Colon (tissue), 2 donors: ENCODE measurements at regions not wholly inside any gene's neighbourhood (a gene's known extent, or its start where the extent isn't known, plus 50 kb on each side); places are given as distances from the start of the nearest gene placed in this dataset.

Source experiments
- FAIRE-seq: peaks from 2 replicates; lab custom pipeline; 2012; peaks lifted over from hg19 to GRCh38; lab: Jason Lieb, UNC
- donor health status: control.
- donor health status: control.

GRCh38 chr7:46198701-46199100, 277.6 kb upstream of the IGFBP3 start:
- peak; percentile 21 for FAIRE-seq

- no peak for FAIRE-seq
Measured at GRCh38 chr7:46197785-46198540, 276.9 kb upstream of the IGFBP3 start.

DNA sequence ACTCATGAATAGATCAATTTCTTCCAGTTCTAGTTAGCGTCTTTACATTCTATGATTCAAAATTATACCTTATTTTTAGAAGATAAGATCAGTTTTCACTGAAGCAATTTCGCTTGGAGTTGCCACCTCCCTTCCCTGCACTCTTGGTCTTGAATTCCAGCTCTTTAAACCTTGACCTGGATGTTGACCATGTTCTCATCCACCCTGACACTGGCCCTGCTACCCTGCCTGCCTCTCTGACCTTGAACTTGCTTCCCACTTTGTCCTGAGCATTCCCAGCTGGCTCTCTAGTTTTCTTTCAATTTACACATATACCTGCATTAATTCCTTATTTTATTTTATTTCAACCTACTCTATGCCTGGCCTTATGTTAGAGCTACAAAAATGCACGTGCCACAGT, 274.9 kb upstream of the IGFBP3 start:
- no peak for FAIRE-seq

DNA sequence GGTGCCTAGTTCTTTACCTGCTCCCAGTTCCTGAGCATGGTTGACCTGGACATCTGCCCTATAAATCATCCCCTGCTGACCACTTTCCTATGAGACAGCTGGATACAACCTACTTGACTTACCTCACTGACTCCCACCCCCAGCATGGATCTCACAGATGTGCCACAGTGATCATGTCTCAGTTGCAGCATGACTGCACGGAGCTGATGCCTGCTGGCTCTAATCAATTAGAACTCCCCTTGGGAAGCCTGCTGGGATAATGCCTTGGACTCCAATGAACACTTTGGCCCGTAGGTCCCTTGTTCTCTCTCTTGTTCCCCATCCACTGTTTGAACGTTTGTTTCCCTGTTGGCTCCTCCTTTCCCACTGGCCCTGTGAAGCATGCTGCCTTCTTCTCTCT, 271.2 kb upstream of the IGFBP3 start:
- no peak for FAIRE-seq

GRCh38 chr7:46191776-46192175, 270.7 kb upstream of the IGFBP3 start:
- no peak for FAIRE-seq

GRCh38 chr7:46191296-46191695, 270.2 kb upstream of the IGFBP3 start:
- FAIRE-seq = no peak

DNA sequence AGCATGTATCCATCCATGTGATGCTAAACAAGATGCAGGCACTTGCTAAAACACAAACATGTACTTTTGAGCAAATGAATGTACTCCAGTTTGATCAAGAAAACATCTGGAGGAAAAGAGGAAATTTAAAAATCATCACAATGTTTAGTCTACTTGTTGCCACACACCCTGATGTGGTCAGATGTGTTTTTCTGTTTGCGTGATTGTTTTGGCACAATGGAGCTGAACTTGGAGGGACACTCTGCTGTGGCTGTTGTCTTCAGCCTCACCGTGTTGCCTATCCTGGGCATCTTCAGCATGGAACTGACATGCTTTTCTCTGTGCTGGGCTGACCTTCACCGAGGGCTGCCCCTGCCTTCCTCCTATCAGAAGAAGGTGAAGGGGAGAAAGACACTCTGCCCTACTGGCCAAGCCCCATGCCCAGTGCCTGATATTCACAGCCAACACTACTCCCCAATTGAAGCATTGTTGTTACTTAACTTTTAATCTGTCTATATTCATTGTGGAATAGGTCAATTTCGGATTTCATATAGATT, 268.3 kb upstream of the IGFBP3 start:
- no peak for FAIRE-seq

- no peak for FAIRE-seq
Measured at GRCh38 chr7:46186131-46186530, 265.1 kb upstream of the IGFBP3 start.

DNA sequence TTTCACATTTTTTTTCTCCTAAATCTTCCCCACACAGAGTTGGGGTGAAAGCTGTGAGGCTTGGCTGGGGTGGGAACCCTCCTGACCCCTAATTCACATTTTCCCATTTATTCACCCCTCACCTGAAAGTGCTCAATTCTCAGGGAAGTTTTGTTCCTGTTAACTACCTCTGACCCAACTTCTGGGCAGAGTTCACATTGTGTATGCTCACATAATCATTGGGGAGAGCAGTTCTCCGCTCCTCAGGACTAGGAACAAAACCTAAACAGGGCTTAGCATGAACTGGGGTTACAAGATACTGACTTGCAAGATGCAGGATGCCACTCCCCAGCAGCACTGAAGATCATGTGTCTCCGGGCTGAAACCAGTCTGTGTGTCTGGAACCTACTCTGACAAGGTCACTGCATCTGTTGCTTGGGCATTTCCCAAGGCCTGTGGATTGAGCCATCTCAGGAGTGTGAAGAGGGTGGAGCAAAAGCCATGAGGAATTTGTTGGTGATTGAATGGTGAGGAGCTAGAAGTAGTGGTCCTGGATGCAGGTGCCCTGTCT, 258.1 kb upstream of the IGFBP3 start:
- FAIRE-seq = no peak

GRCh38 chr7:46178661-46179060, 257.6 kb upstream of the IGFBP3 start:
- FAIRE-seq = no peak

GRCh38 chr7:46177821-46178220, 256.7 kb upstream of the IGFBP3 start:
- no peak for FAIRE-seq

- no peak for FAIRE-seq
Measured at GRCh38 chr7:46175221-46175620, 254.1 kb upstream of the IGFBP3 start.

DNA sequence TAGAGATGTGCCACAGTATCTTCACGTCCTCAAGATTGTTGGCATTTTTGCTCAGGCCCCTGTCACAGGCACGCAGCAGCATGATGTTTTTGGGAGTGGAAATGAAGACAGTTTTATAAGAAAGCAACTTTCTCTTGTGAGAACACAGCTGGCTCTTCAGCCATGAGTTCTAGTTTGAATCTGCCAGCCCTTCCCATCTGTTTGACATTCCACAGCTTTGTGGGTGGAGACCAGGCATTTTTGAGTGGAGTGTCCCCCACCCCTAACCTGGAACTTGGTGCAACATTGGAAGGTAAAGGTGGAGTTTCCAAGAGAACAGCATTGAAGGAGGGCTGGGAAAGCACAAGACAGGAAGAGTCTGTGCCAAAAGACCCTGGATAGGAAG, 253.1 kb upstream of the IGFBP3 start:
- no peak for FAIRE-seq

- FAIRE-seq = no peak
Measured at GRCh38 chr7:46173476-46174195, 252.6 kb upstream of the IGFBP3 start.

GRCh38 chr7:46170792-46171191, 249.7 kb upstream of the IGFBP3 start:
- no peak for FAIRE-seq

DNA sequence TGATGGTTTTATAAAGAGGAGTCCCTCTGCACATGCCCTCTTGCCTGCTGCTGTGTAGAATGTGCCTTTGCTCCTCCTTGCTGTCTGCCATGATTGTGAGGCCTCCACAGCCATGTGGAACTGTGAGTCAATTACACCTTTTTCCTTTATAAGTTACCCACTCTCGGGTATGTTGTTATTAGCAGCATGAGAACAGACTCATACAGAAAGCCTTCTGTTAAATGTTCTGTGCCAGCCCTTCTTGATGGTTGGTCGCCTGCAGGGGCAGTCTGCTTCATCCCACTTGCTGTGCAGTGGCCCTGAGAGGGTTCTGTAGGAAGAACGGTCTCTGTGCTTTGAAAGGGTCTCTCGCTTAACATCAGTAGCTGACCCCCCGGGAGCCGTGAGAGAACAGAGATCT, 248.9 kb upstream of the IGFBP3 start:
- FAIRE-seq = no peak

DNA sequence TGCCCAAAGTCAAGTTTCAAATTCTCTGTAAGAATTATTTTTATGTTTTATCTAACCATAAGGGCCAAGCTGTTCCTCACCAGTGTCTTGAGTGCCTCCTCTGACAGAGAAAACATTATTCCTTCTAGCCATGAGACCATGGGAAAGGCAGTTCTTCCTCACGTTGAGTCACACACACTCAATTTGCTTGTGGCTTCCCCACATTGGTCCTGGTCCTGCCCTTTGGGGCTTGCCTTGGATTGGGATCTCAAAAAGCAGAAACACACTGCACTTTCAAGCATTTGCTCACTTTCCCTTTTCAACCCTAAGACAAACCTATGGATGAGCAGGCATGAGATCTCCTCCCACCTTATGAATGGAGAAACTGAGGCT, 248.3 kb upstream of the IGFBP3 start:
- no peak for FAIRE-seq

DNA sequence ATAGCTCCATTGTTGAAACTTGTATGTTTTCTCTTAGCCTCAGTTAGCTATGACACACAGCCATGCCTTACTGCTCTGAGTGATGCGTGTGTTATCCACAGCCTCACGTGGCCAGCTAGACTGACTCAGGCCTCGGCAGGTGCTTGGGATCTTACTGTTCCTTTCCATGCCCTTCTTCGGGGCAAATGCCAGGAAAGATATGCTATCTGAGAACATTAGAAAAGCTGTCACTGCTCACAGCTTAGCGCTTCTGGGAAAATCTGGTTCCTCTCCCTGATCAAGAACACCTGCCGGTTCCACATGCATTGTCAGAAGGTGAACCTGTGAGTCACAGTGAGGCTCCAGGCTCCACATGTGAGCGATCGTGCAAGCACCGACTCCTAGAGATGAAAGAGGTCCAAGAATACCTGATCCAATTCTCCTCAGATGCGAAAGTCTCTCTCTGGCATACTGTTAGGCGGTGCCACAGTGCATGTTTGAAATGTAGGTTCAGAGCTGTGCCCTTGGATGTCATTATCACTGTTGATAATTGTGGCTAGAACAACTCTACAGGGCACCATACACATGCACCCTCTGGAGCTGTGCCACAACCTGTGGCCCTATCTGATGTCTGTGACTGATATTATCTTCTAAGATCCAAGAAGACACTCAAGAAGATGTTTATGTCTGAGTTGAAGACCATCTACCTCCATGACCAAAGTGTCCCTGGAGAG, 247.8 kb upstream of the IGFBP3 start:
- no peak for FAIRE-seq

DNA sequence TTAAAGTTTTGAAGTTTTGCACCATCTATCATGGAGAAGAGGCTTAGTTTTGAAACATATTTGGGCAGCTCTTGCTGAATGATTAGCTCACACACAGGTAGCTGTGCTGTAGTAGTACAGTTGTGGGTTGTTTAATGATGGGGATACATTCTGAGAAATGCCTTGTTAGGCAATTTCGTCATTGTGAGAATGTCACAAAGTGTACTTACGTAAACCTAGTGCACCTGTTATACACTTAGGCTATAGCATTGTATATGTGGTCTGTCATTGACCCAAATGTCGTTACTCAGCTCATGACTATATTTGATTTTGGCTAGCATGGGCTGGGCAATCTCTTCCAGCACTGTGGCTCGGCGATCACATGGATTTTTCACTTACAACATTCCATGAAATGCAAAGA, 247.2 kb upstream of the IGFBP3 start:
- no peak for FAIRE-seq

DNA sequence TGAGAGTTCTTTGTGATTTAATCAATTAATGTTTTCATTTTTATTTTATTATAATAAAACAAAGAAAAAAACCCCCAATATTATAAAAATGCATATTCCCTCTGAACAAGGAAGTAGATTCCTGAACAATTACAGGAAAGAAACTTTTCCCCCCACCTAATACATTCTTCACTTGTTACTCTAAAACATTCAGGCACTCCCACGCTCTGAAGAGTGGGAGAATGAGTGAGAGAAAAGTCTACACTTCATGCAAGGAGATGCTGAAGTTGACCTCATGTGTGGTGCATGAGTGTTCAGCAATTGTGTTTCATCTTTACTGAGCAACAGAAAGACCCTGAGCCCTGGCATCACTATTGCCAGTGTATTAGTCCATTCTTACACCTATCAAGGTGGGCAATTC, 244.2 kb upstream of the IGFBP3 start:
- FAIRE-seq = no peak

DNA sequence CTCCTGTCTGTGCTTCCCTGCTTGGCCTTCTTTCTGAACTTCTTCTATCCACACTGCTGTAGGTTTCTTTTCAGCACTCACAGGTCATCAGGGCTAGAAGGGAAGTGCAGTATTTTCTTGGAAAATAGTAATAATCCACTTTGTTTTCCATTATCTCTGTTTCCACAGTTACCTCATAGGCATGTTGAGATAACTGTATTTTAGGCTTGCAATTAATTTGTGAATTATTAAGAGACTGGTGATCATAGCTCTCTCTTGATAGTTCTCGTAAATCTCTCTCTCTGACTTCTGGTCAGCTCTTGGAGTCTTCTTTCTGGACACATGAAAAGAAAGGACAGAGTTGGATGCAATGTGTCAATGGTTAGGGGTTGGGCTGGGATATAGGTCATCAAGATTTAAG, 243.6 kb upstream of the IGFBP3 start:
- FAIRE-seq = no peak

- no peak for FAIRE-seq
Measured at GRCh38 chr7:46163246-46163645, 242.2 kb upstream of the IGFBP3 start.

DNA sequence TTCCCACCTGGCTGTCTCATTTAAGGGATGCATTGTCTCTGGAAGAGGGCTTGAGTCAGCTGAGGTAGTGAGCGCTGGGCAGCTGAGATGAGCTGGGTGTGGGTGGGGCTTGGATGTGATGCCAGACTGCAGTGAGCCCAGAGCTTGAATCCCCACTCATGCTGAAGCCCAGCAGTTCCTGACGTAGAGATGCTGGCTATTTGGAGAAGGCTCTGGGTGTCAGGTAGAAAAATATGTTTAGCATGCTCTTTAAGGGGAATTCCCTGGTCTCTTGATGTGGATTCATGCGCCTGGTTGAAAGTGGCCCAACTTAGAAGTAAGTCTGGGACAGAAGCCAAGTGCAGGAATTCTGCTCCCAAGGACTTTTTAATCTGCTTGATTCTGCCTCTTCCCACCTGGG, 241.5 kb upstream of the IGFBP3 start:
- no peak for FAIRE-seq
